K562 (cell line): ENCODE measurements at regions not wholly inside any gene's neighbourhood (a gene's known extent, or its start where the extent isn't known, plus 50 kb on each side); places are given as distances from the start of the nearest gene placed in this dataset.

Experiments used
- CBX1 ChIP-seq: sonication (generic); IDR thresholded peaks from 2 replicates; pipeline ENCODE4 v1.6.1; 2016; ENCODE audit warnings: antibody characterized with exemption, low read depth, mild to moderate bottlenecking
- CC2D1A ChIP-seq: fragments of 450-650 bp; IDR thresholded peaks from 2 replicates; pipeline ENCODE4 v1.6.1; 2017; ENCODE audit warnings: mild to moderate bottlenecking
- CHD2 ChIP-seq: IDR thresholded peaks from 2 replicates; pipeline ENCODE4 v1.6.1; 2011; ENCODE audit warnings: low read depth, low read length
- DDX20 ChIP-seq: fragments of 450-650 bp; IDR thresholded peaks from 2 replicates; pipeline ENCODE4 v1.6.1; 2016; ENCODE audit warnings: missing genetic modification characterization, low read depth, mild to moderate bottlenecking, missing compliant biosample characterization, moderate library complexity
- FUS ChIP-seq: fragments of 200-400 bp; formaldehyde crosslinking; optimal IDR thresholded peaks from 2 replicates; pipeline ENCODE3; 2017; ENCODE audit warnings: low read depth, low read length
- HLTF ChIP-seq: fragments of 450-650 bp; IDR thresholded peaks from 2 replicates; pipeline ENCODE4 v1.6.1; 2016
- IFI16 ChIP-seq: fragments of 250-450 bp; sonication (Bioruptor Pico); IDR thresholded peaks from 2 replicates; pipeline ENCODE4 v2.1.2; 2022; ENCODE audit warnings: mild to moderate bottlenecking, inconsistent platforms
- MCM3 ChIP-seq: fragments of 450-650 bp; IDR thresholded peaks from 2 replicates; pipeline ENCODE4 v1.6.1; 2016
- MCM7 ChIP-seq, 2 experiments: fragments of 450-650 bp; IDR thresholded peaks; 2 replicates each; pipeline ENCODE4 v1.6.1; 2016 to 2018
- MYC ChIP-seq, 2 experiments: fragments of 250-450 bp in 1 of 2; sonication (Bioruptor Pico) in 1 of 2; IDR thresholded peaks; 2 replicates each; pipeline versions ENCODE4 v1.5.1 to v1.6.1; 2012 to 2021; ENCODE audit warnings: low read depth in 2 of 2, borderline replicate concordance in 1 of 2, improper control_type of control experiment in 1 of 2, low read length in 1 of 2, mild to moderate bottlenecking in 1 of 2, moderate library complexity in 1 of 2
- NONO ChIP-seq, 2 experiments: fragments of 200-400 bp in 1 of 2; fragments of 450-650 bp in 1 of 2; formaldehyde crosslinking in 1 of 2; IDR thresholded peaks; 2 replicates each; pipeline ENCODE4 v1.6.1; 2017; ENCODE audit warnings: low read depth in 2 of 2, mild to moderate bottlenecking in 2 of 2, moderate library complexity in 2 of 2, low read length in 1 of 2
- PURB ChIP-seq: sonication (generic); formaldehyde crosslinking; IDR thresholded peaks from 2 replicates; pipeline ENCODE4 v1.9.0; 2021; ENCODE audit warnings: low read depth, mild to moderate bottlenecking, missing genetic modification reagents
- RNF2 ChIP-seq: sonication (generic); IDR thresholded peaks from 2 replicates; pipeline ENCODE4 v1.6.1; 2016
- SAFB2 ChIP-seq: fragments of 200-400 bp; formaldehyde crosslinking; IDR thresholded peaks from 2 replicates; pipeline ENCODE4 v1.6.1; 2018; ENCODE audit warnings: borderline replicate concordance, low read length, low read depth, moderate library complexity; ENCODE audit not compliant: severe bottlenecking
- TAF15 ChIP-seq: fragments of 200-400 bp; formaldehyde crosslinking; IDR thresholded peaks from 2 replicates; pipeline ENCODE4 v1.6.1; 2017; ENCODE audit warnings: mild to moderate bottlenecking, low read depth, low read length, moderate library complexity
- TBP ChIP-seq: optimal IDR thresholded peaks from 2 replicates; pipeline ENCODE3; 2011; ENCODE audit warnings: low read depth, low read length, improper control_type of control experiment
- ZBTB11 ChIP-seq, 3 experiments: fragments of 200-800 bp in 1 of 3; fragments of 250-450 bp in 1 of 3; fragments of 450-650 bp in 1 of 3; sonication (Bioruptor Pico) in 1 of 3; sonication (Bioruptor generic) in 1 of 3; formaldehyde crosslinking in 1 of 3; IDR thresholded peaks; 2 replicates each; pipeline versions ENCODE4 v1.6.1 to v1.8.0; 2016 to 2022; ENCODE audit warnings: mild to moderate bottlenecking in 2 of 3, missing genetic modification characterization in 2 of 3, missing compliant biosample characterization in 1 of 3, moderate library complexity in 1 of 3
- ZFP30 ChIP-seq: fragments of 250-450 bp; sonication (Bioruptor Pico); IDR thresholded peaks from 2 replicates; pipeline ENCODE4 v1.8.0; 2022; ENCODE audit warnings: moderate library complexity, mild to moderate bottlenecking, inconsistent platforms, borderline replicate concordance
- ZNF140 ChIP-seq: fragments of 250-450 bp; sonication (Bioruptor Pico); IDR thresholded peaks from 2 replicates; pipeline ENCODE4 v1.8.0; 2021; ENCODE audit warnings: moderate library complexity, mild to moderate bottlenecking, inconsistent platforms
- ZNF282 ChIP-seq: sonication (generic); formaldehyde crosslinking; IDR thresholded peaks from 2 replicates; pipeline ENCODE4 v1.8.1; 2023; ENCODE audit warnings: missing genetic modification reagents
- ZNF431 ChIP-seq: sonication (generic); formaldehyde crosslinking; IDR thresholded peaks from 2 replicates; pipeline ENCODE4 v1.8.0; 2022; ENCODE audit warnings: mild to moderate bottlenecking, missing genetic modification reagents
- ZNF589 ChIP-seq: fragments of 200-800 bp; sonication (Bioruptor generic); IDR thresholded peaks from 2 replicates; pipeline ENCODE4 v1.6.1; 2016; ENCODE audit warnings: low read depth, missing genetic modification characterization, missing compliant biosample characterization
- ZNF707 ChIP-seq: fragments of 250-450 bp; sonication (Bioruptor Pico); conservative IDR thresholded peaks from 2 replicates; pipeline ENCODE4 v1.8.0; 2022; ENCODE audit warnings: inconsistent platforms, mild to moderate bottlenecking, moderate library complexity
- ZNF76 ChIP-seq: fragments of 250-450 bp; sonication (Bioruptor Pico); IDR thresholded peaks from 2 replicates; pipeline ENCODE4 v1.4.0; 2020; ENCODE audit warnings: mild to moderate bottlenecking, moderate library complexity, borderline replicate concordance
- TF ChIP-seq, protein P1 (sequence below): fragments of 450-650 bp; IDR thresholded peaks from 2 replicates; pipeline ENCODE4 v1.7.0; 2016; ENCODE audit warnings: borderline replicate concordance

GRCh38 chr4:10185518-10186227 lies 69.1 kb upstream of the WDR1 start (continued):
- TF ChIP-seq ZBTB11 (CRISPR knock-in tag; IDR thresholded peaks at IDR 0.05) = 0 out of 6 replicates have a peak, but pooled peaks of 1 of the 3 experiments have one; percentile 48
- no peak for TF ChIP-seq MCM3
- no peak for TF ChIP-seq PURB (CRISPR knock-in tag)
- no peak for TF ChIP-seq TAF15
- TF ChIP-seq IFI16 (CRISPR knock-in tag) = no peak
- no peak for TF ChIP-seq MCM7 (IDR thresholded peaks at IDR 0.05)
- no peak for TF ChIP-seq HLTF
- no peak for TF ChIP-seq ZNF76 (CRISPR knock-in tag)
- peak; percentile 92 for TF ChIP-seq RNF2
- no peak for TF ChIP-seq ZNF431
- TF ChIP-seq ZNF589 = no peak
- no peak for TF ChIP-seq ZFP30 (CRISPR knock-in tag)
- TF ChIP-seq MYC (IDR thresholded peaks at IDR 0.05; ENCODE audit: low read depth, low read length) = 0 out of 2 replicates have a peak, but pooled peaks have one; percentile 16
- no peak for TF ChIP-seq MYC (CRISPR knock-in tag; IDR thresholded peaks at IDR 0.05; ENCODE audit: borderline replicate concordance, low read depth)
- TF ChIP-seq SAFB2 = no peak
- no peak for TF ChIP-seq CHD2
- TF ChIP-seq CC2D1A = no peak; the same call in 1 of the 2 replicates
- TF ChIP-seq CBX1 = no peak
- TF ChIP-seq TBP = peak; percentile 57
- no peak for TF ChIP-seq FUS
- TF ChIP-seq ZNF140 (CRISPR knock-in tag) = no peak
- no peak for TF ChIP-seq ZNF282 (CRISPR knock-in tag)
- TF ChIP-seq, protein P1, sequence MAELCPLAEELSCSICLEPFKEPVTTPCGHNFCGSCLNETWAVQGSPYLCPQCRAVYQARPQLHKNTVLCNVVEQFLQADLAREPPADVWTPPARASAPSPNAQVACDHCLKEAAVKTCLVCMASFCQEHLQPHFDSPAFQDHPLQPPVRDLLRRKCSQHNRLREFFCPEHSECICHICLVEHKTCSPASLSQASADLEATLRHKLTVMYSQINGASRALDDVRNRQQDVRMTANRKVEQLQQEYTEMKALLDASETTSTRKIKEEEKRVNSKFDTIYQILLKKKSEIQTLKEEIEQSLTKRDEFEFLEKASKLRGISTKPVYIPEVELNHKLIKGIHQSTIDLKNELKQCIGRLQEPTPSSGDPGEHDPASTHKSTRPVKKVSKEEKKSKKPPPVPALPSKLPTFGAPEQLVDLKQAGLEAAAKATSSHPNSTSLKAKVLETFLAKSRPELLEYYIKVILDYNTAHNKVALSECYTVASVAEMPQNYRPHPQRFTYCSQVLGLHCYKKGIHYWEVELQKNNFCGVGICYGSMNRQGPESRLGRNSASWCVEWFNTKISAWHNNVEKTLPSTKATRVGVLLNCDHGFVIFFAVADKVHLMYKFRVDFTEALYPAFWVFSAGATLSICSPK = no peak
- no peak for TF ChIP-seq ZNF707 (CRISPR knock-in tag)
- TF ChIP-seq DDX20 (tag) = no peak; the same call in 1 of the 2 replicates
- TF ChIP-seq NONO (IDR thresholded peaks at IDR 0.05; ENCODE audit: low read depth in 2 of 2, low read length in 1 of 2) = peak in 1 of 2 experiments; percentile 11; a peak in 1 of 4 replicates
